Hepatocyte (in vitro differentiated cells): ENCODE measurements at regions not wholly inside any gene's neighbourhood (a gene's known extent, or its start where the extent isn't known, plus 50 kb on each side); places are given as distances from the start of the nearest gene placed in this dataset.

Source experiments
- DNase-seq: peaks from one replicate; pipeline ENCODE4 v3.0.0-alpha.2; 2016; ENCODE audit warnings: low spot score
- H2AFZ ChIP-seq: fragments of 200-600 bp; sonication (generic); 2 replicates; pipeline ENCODE4 v1.6.0; 2016; ENCODE audit warnings: antibody characterized with exemption, mild to moderate bottlenecking
- H3K27ac ChIP-seq: fragments of 200-600 bp; sonication (generic); 2 replicates; pipeline ENCODE4 v1.5.1; 2016; ENCODE audit warnings: mild to moderate bottlenecking
- H3K27me3 ChIP-seq: fragments of 200-600 bp; sonication (generic); 2 replicates; pipeline ENCODE4 v1.6.1; 2016
- H3K36me3 ChIP-seq: fragments of 200-600 bp; sonication (generic); replicated peaks from 2 replicates; pipeline ENCODE4 v1.5.1; 2016; ENCODE audit warnings: low read depth; ENCODE audit not compliant: insufficient read depth
- H3K4me1 ChIP-seq: fragments of 200-600 bp; sonication (generic); 2 replicates; pipeline ENCODE4 v1.5.1; 2016; ENCODE audit warnings: mild to moderate bottlenecking, moderate library complexity; ENCODE audit not compliant: insufficient read depth
- H3K4me2 ChIP-seq: fragments of 200-600 bp; sonication (generic); 2 replicates; pipeline ENCODE4 v1.6.0; 2016
- H3K4me3 ChIP-seq: fragments of 200-600 bp; sonication (generic); 2 replicates; pipeline ENCODE4 v1.5.1; 2016; ENCODE audit warnings: mild to moderate bottlenecking
- H3K79me2 ChIP-seq: fragments of 200-600 bp; sonication (generic); 2 replicates; pipeline ENCODE4 v1.6.0; 2017; ENCODE audit warnings: mild to moderate bottlenecking
- H3K9me2 ChIP-seq: fragments of 200-600 bp; sonication (generic); replicated peaks from 2 replicates; pipeline ENCODE4 v1.6.0; 2017; ENCODE audit warnings: mild to moderate bottlenecking; ENCODE audit not compliant: insufficient read depth
- H3K9me3 ChIP-seq: fragments of 200-600 bp; sonication (generic); 2 replicates; pipeline ENCODE4 v1.5.1; 2016; ENCODE audit warnings: low read depth, mild to moderate bottlenecking
- H4K20me1 ChIP-seq: fragments of 200-600 bp; sonication (generic); 2 replicates; pipeline ENCODE4 v1.6.0; 2016; ENCODE audit warnings: mild to moderate bottlenecking; ENCODE audit not compliant: insufficient read depth, poor library complexity, severe bottlenecking
- CTCF ChIP-seq: fragments of 200-600 bp; sonication (generic); IDR thresholded peaks from 2 replicates; pipeline ENCODE4 v1.5.1; 2016; ENCODE audit warnings: antibody characterized with exemption, mild to moderate bottlenecking; ENCODE audit not compliant: poor library complexity
- EZH2 ChIP-seq: fragments of 200-600 bp; sonication (generic); IDR thresholded peaks from 2 replicates; pipeline ENCODE4 v1.6.1; 2016; ENCODE audit warnings: antibody characterized with exemption, mild to moderate bottlenecking, borderline replicate concordance
- EZH2phosphoT487 ChIP-seq: fragments of 200-600 bp; sonication (generic); IDR thresholded peaks from one replicate; pipeline ENCODE4 v1.6.1; 2018; ENCODE audit warnings: antibody characterized with exemption, mild to moderate bottlenecking, low read depth, moderate library complexity; ENCODE audit not compliant: unreplicated experiment, severe bottlenecking
- WGBS: methylation state at CpG from one replicate; pipeline ENCODE4 v1.1.6; 2016; ENCODE audit warnings: low lambda C conversion rate; ENCODE audit errors: missing lambda C conversion rate; 5-methylcytosine and 5-hydroxymethylcytosine counted together

- no peak overlapping the region for H3K4me2 ChIP-seq
- WGBS: 64% methylated on average over 2 of the region's 2 CpGs
These were observed 76.1 kb downstream of the GPR37 start for GRCh38 chr7:124689523-124689922.

GRCh38 chr7:124688991-124689390 is 76.6 kb downstream of the GPR37 start:
- DNase-seq: no peak
- no peaks in the 10 kb centered on the region for H3K4me1 ChIP-seq
- 79% methylated on average over 3 of the region's 3 CpGs for WGBS
- no peak overlapping the region for H3K27ac ChIP-seq
- H3K9me2 ChIP-seq: no peaks in the 10 kb centered on the region
- no peaks in the 10 kb centered on the region for H3K36me3 ChIP-seq
- H3K4me3 ChIP-seq: no peak overlapping the region
- H3K4me2 ChIP-seq: no peak overlapping the region
- H3K9me3 ChIP-seq: no peaks in the 10 kb centered on the region
- no peaks in the 10 kb centered on the region for H3K27me3 ChIP-seq
- no peak for TF ChIP-seq EZH2phosphoT487
- TF ChIP-seq EZH2: no peak
- TF ChIP-seq CTCF: no peak
- no peak overlapping the region for H2AFZ ChIP-seq
- no peaks in the 10 kb centered on the region for H3K79me2 ChIP-seq
- H4K20me1 ChIP-seq: no peaks in the 10 kb centered on the region

More at GRCh38 chr7:124689523-124689922, 76.1 kb downstream of the GPR37 start:
- no peak for DNase-seq
- Histone ChIP-seq H3K4me1 (no peaks in the 10 kb centered on the region), H4K20me1 (no peaks in the 10 kb centered on the region), H3K9me3 (no peaks in the 10 kb centered on the region), H3K27me3 (no peaks in the 10 kb centered on the region), H3K9me2 (no peaks in the 10 kb centered on the region), H3K79me2 (no peaks in the 10 kb centered on the region), H2AFZ (no peak overlapping the region), H3K36me3 (no peaks in the 10 kb centered on the region), H3K4me3 (no peak overlapping the region), H3K27ac (no peak overlapping the region)
- TF ChIP-seq EZH2 (no peak), EZH2phosphoT487 (no peak), CTCF (no peak)

- Histone ChIP-seq H3K4me1 (no peaks in the 10 kb centered on the region), H3K4me3 (no peak overlapping the region), H3K9me2 (no peaks in the 10 kb centered on the region), H3K36me3 (no peaks in the 10 kb centered on the region), H3K79me2 (no peaks in the 10 kb centered on the region), H2AFZ (no peak overlapping the region), H3K27me3 (no peaks in the 10 kb centered on the region), H3K9me3 (no peaks in the 10 kb centered on the region), H3K4me2 (no peak overlapping the region), H3K27ac (no peak overlapping the region), H4K20me1 (no peaks in the 10 kb centered on the region)
- TF ChIP-seq EZH2 (no peak), CTCF (no peak), EZH2phosphoT487 (no peak)
- no peak for DNase-seq
These were observed 78.9 kb downstream of the GPR37 start for GRCh38 chr7:124686543-124687171.

GRCh38 chr7:124681946-124682345 is 83.6 kb downstream of the GPR37 start:
- Histone ChIP-seq H3K79me2 (no peaks in the 10 kb centered on the region), H3K27me3 (no peaks in the 10 kb centered on the region), H3K9me2 (no peaks in the 10 kb centered on the region), H2AFZ (no peak overlapping the region), H3K4me1 (no peaks in the 10 kb centered on the region), H3K4me3 (no peak overlapping the region), H3K27ac (no peak overlapping the region), H3K4me2 (no peak overlapping the region), H4K20me1 (no peaks in the 10 kb centered on the region), H3K9me3 (no peaks in the 10 kb centered on the region), H3K36me3 (no peaks in the 10 kb centered on the region)
- 32% methylated on average over 1 of the region's 1 CpG for WGBS
- TF ChIP-seq CTCF: no peak
- no peak for TF ChIP-seq EZH2
- no peak for TF ChIP-seq EZH2phosphoT487
- DNase-seq: no peak
